ENCODE measurements at regions not wholly inside any gene's neighbourhood (a gene's known extent, or its start where the extent isn't known, plus 50 kb on each side); places are given as distances from the start of the nearest gene placed in this dataset.

DNA sequence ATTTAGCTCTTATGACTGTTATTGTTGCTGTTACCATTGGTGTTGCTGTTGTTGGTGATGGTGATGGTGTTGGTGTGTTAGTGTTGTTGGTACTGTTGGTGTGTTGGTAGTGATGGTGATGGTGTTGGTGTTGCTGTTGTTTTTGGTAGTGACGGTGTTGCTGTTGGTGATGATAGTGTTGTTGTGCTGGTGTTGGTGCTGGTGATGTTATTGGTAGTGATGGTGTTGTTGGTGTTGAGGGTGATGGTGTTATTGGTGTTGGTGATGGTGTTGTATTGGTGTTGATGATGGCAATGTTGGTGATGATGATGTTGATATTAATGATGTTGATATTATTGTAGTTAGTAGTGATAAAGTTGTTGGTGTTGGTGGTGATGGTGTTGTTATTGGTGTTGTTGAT lies 285.7 kb upstream of the FOXF1 start:
- DNase-seq (ENCODE audit: low read depth, low spot score) (no peak), ATAC-seq (no peak)
- no peaks in the 10 kb centered on the region for H3K4me1 ChIP-seq (ENCODE audit: control insufficient read depth, insufficient read depth, low read length)
- H3K4me3 ChIP-seq (ENCODE audit: low read depth in 2 of 2, low read length in 2 of 2) = no peak overlapping the region
- intact Hi-C loops (cut with micrococcal nuclease; ENCODE audit: unreplicated experiment) (no loop called here), in situ Hi-C loops (cut with HindIII; ENCODE audit: low pct_unique_long_range_greater_than_20kb, low sequenced_read_pairs) (no loop called here)
- TF ChIP-seq SIN3A (IDR thresholded peaks at IDR 0.05; ENCODE audit: borderline replicate concordance, insufficient read depth, low read depth, low read length) (no peak), TCF7L2 (IDR thresholded peaks at IDR 0.05; ENCODE audit: low read depth, low read length) (no peak), REST (IDR thresholded peaks at IDR 0.05; ENCODE audit: insufficient read depth in 1 of 2, low read depth in 2 of 2, low read length in 1 of 2) (no peak), POLR2AphosphoS5 (IDR thresholded peaks at IDR 0.05; ENCODE audit: low read depth, low read length) (no peak), CTCF (IDR thresholded peaks at IDR 0.05) (no peak)
- H3K9me3 ChIP-seq (ENCODE audit: control insufficient read depth, insufficient read depth, low read depth, low read length) = no peaks in the 10 kb centered on the region
- H3K27me3 ChIP-seq (ENCODE audit: control insufficient read depth, insufficient read depth, low read length) = peaks cover 15% of the 10 kb centered on the region
- ChIA-PET CTCF (no interaction called here), POLR2A (no interaction called here)
- no peak overlapping the region for H3K27ac ChIP-seq (ENCODE audit: low read length)
- BruUV-seq (replicated peaks) = no TSS peak
- no peaks in the 10 kb centered on the region for H3K36me3 ChIP-seq (ENCODE audit: control insufficient read depth, insufficient read depth, low read length)

DNA sequence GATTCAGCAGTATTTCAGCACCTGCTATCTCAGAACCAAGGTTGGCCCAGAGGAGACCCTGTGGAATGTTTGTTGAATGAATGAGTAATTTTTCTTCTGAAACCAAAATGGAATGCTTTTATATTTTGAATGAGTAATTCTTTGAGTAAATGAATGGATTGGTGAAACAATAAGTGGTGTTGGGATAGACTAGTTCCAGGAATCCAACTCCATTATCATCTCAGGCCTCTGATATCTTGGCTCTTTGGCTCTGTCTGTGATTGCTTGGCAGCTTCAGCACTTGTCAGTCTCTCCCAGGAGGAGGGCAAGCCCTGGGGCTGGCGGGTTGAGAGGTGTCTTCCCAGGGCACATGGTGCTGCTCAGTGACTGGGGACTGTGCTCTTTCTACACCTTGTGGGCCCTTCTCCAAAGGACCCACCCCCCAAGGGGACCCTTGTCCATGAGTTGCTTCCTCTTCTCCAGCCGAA lies 284.4 kb upstream of the FOXF1 start:
- Histone ChIP-seq H3K36me3 (ENCODE audit: control insufficient read depth, insufficient read depth, low read length) (no peaks in the 10 kb centered on the region), H3K4me3 (ENCODE audit: low read depth in 2 of 2, low read length in 2 of 2) (no peak overlapping the region), H3K27me3 (ENCODE audit: control insufficient read depth, insufficient read depth, low read length) (peaks cover 15% of the 10 kb centered on the region), H3K4me1 (ENCODE audit: control insufficient read depth, insufficient read depth, low read length) (no peaks in the 10 kb centered on the region), H3K27ac (ENCODE audit: low read length) (no peak overlapping the region), H3K9me3 (ENCODE audit: control insufficient read depth, insufficient read depth, low read depth, low read length) (no peaks in the 10 kb centered on the region)
- intact Hi-C loops (cut with micrococcal nuclease; ENCODE audit: unreplicated experiment) (no loop called here), in situ Hi-C loops (cut with HindIII; ENCODE audit: low pct_unique_long_range_greater_than_20kb, low sequenced_read_pairs) (no loop called here)
- BruUV-seq (replicated peaks) = no TSS peak
- DNase-seq (ENCODE audit: low read depth, low spot score) (no peak), ATAC-seq (no peak)
- TF ChIP-seq CTCF (IDR thresholded peaks at IDR 0.05) = no peak
- no peak for TF ChIP-seq POLR2AphosphoS5 (IDR thresholded peaks at IDR 0.05; ENCODE audit: low read depth, low read length)
- TF ChIP-seq TCF7L2 (IDR thresholded peaks at IDR 0.05; ENCODE audit: low read depth, low read length) = no peak
- TF ChIP-seq REST (IDR thresholded peaks at IDR 0.05; ENCODE audit: insufficient read depth in 1 of 2, low read depth in 2 of 2, low read length in 1 of 2) = no peak
- TF ChIP-seq SIN3A (IDR thresholded peaks at IDR 0.05; ENCODE audit: borderline replicate concordance, insufficient read depth, low read depth, low read length) = no peak
- POLR2A ChIA-PET = no interaction called here
- CTCF ChIA-PET = no interaction called here

Data from Panc1 (cell line).